WTC11 (cell line): ENCODE measurements at regions not wholly inside any gene's neighbourhood (a gene's known extent, or its start where the extent isn't known, plus 50 kb on each side); places are given as distances from the start of the nearest gene placed in this dataset.
"Not testable (repeated sequence)": the region's sequence is repeated elsewhere in the genome, so short reads cannot be mapped to it uniquely, and the experiment has no call there.

Experiments used
- CTCF ChIP-seq: fragments of 200-600 bp; IDR thresholded peaks from 2 replicates; pipeline ENCODE4 v1.8.0; 2022; ENCODE audit warnings: antibody characterized with exemption
- MYBL2 ChIP-seq: sonication (generic); formaldehyde crosslinking; IDR thresholded peaks from 2 replicates; pipeline ENCODE4 v1.8.1; 2023; ENCODE audit warnings: mild to moderate bottlenecking, moderate library complexity, missing genetic modification reagents
- ZNF423 ChIP-seq: fragments of 250-450 bp; sonication (Bioruptor Pico); IDR thresholded peaks from 2 replicates; pipeline ENCODE4 v2.1.2; 2022; ENCODE audit warnings: mild to moderate bottlenecking, moderate library complexity
- TF ChIP-seq, protein P1 (sequence below): sonication (generic); formaldehyde crosslinking; IDR thresholded peaks from 2 replicates; pipeline ENCODE4 v1.8.1; 2022; ENCODE audit warnings: low read depth, mild to moderate bottlenecking, moderate library complexity, missing genetic modification reagents, borderline replicate concordance

- TF ChIP-seq, protein P1, sequence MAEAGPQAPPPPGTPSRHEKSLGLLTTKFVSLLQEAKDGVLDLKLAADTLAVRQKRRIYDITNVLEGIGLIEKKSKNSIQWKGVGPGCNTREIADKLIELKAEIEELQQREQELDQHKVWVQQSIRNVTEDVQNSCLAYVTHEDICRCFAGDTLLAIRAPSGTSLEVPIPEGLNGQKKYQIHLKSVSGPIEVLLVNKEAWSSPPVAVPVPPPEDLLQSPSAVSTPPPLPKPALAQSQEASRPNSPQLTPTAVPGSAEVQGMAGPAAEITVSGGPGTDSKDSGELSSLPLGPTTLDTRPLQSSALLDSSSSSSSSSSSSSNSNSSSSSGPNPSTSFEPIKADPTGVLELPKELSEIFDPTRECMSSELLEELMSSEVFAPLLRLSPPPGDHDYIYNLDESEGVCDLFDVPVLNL (CRISPR knock-in tag), result not testable (repeated sequence)
- TF ChIP-seq CTCF; MYBL2 (CRISPR knock-in tag); ZNF423 (CRISPR knock-in tag): not testable (repeated sequence)
Observed at GRCh38 chr12:9417341-9417740, 190.4 kb downstream of the KLRB1 start.
